Esophagus (tissue), 2 donors: ENCODE measurements at regions not wholly inside any gene's neighbourhood (a gene's known extent, or its start where the extent isn't known, plus 50 kb on each side); places are given as distances from the start of the nearest gene placed in this dataset.
A peak's percentile ranks its signal among the peaks of the same experiment; 100 is the strongest.
"Not testable (repeated sequence)": the region's sequence is repeated elsewhere in the genome, so short reads cannot be mapped to it uniquely, and the experiment has no call there.

ENCODE experiments used
- H3K27ac ChIP-seq, 2 donors: one replicate each; pipeline ENCODE4 v1.5.1; 2013; ENCODE audit warnings: low read depth in 2 of 2, mild to moderate bottlenecking in 2 of 2, inconsistent platforms in 1 of 2, low read length in 1 of 2, moderate library complexity in 1 of 2
- H3K27me3 ChIP-seq, 2 donors: one replicate each; pipeline ENCODE4 v1.6.1; 2013; ENCODE audit warnings: low read length in 2 of 2, control low read depth in 1 of 2, mild to moderate bottlenecking in 1 of 2; ENCODE audit not compliant: insufficient read depth in 2 of 2, control insufficient read depth in 1 of 2
- H3K36me3 ChIP-seq, 2 donors: one replicate each; pipeline ENCODE4 v1.6.1; 2013; ENCODE audit warnings: low read length in 1 of 2; ENCODE audit not compliant: control insufficient read depth in 2 of 2, insufficient read depth in 2 of 2
- H3K4me1 ChIP-seq, 2 donors: one replicate each; pipeline ENCODE4 v1.6.1; 2013; ENCODE audit warnings: low read length in 1 of 2; ENCODE audit not compliant: control insufficient read depth in 2 of 2, insufficient read depth in 2 of 2
- H3K4me3 ChIP-seq, 2 donors: one replicate each; pipeline ENCODE4 v1.5.1; 2013; ENCODE audit warnings: low read length in 2 of 2, mild to moderate bottlenecking in 2 of 2, low read depth in 1 of 2, moderate library complexity in 1 of 2
- H3K9me3 ChIP-seq, 2 donors: one replicate each; pipeline ENCODE4 v1.6.1; 2013; ENCODE audit warnings: mild to moderate bottlenecking in 2 of 2, low read depth in 1 of 2, low read length in 1 of 2, moderate library complexity in 1 of 2; ENCODE audit not compliant: control insufficient read depth in 2 of 2, insufficient read depth in 1 of 2
- WGBS, 2 donors: extraction: QIAGEN DNeasy Blood & Tissue Kit; methylation state at CpG; one replicate each; pipeline ENCODE4 v1.1.7; 2013; 5-methylcytosine and 5-hydroxymethylcytosine counted together
- donor health status: healthy with polysubstance abuse.
- donor health status: Bipolar disorder and iron deficiency.

DNA sequence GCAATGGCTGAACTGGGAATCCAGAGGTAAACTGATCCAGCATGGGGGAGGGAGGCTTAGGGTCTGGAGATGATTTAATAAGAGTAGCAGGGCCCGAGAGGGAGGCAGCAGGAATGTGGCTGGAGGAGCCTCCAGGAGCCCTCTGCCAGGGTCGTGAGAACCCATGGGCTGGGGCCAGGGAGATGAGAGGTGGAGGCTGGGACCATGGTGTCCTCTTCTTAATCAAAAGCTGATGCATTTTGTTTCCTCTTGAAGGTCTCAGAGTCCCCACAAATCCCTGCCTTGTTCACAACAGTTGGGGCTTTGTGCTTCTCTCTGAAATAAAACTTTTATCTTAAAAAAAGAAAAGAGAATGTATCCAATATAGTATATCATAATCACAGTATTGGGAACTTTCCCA is 123.7 kb upstream of the ZNF516 start:
- H3K9me3 ChIP-seq = no peaks in the 10 kb centered on the region
- H3K4me1 ChIP-seq = peaks cover 4 to 9% of the 10 kb centered on the region in 2 donors
- no peaks in the 10 kb centered on the region for H3K27me3 ChIP-seq
- H3K4me3 ChIP-seq = no peak overlapping the region
- H3K27ac ChIP-seq = no peak overlapping the region
- 64 to 65% methylated on average over 2 of the region's 2 CpGs for WGBS, 2 donors
- H3K36me3 ChIP-seq = no peaks in the 10 kb centered on the region

DNA sequence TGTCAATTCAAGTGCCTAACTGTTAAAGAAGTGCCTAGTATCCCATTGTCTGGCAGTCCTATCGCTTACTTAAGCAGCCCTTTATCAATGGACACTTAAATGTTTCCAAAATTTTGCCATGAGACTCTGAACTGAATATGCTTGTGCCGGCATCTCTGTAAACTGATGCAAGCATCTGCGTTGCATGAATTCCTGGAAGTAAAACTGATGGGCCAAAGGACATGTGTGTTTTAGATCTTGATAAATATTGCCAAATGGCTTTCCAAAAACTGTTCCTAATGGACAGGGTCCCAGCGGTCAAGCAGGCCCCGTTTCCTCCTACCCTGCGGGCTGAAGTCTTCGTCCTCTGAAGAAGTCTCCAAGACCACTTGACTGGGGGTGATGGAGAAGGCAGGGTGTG is 121.3 kb upstream of the ZNF516 start:
- WGBS, 2 donors = 90 to 91% methylated on average over 7 of the region's 7 CpGs
- H3K4me1 ChIP-seq = peaks cover 6 to 9% of the 10 kb centered on the region in 2 donors
- no peak overlapping the region for H3K27ac ChIP-seq
- no peaks in the 10 kb centered on the region for H3K36me3 ChIP-seq
- no peak overlapping the region for H3K4me3 ChIP-seq
- no peaks in the 10 kb centered on the region for H3K9me3 ChIP-seq
- H3K27me3 ChIP-seq = no peaks in the 10 kb centered on the region

DNA sequence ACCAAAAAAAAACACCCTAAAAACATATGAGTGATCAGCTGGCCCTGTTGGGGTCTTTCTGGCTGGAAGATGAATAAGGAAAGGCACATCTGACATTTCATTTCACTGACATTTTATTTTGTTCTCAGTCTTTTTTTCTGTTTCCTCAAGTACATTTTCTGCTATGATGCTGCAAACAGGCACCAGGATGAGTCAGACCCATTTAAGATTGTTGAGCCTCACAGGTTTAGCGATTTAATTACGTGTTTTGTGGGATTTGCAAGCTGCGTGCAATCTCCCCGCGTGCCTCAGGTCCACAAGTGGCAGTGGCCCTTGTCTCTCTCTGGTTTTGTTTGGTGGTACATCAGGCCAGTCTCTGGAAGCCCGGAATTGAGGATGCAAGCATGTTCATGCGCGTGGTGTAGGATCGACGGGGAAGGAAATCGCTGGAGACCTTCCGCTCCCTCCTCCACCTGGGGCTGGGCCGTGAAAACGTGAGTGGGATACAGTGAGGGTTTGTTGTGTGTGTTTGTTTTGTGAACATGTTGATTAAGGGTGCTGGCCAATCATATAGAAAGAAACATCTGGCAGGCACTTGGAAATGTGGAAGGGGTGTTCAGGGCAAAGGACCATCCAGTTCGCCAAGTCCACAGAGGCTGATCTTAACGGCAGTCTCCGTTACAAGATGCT is 120.2 kb upstream of the ZNF516 start:
- Histone ChIP-seq H3K27ac (no peak overlapping the region), H3K9me3 (no peaks in the 10 kb centered on the region), H3K27me3 (no peaks in the 10 kb centered on the region), H3K4me3 (no peak overlapping the region), H3K4me1 (peaks cover 3 to 8% of the 10 kb centered on the region in 2 donors), H3K36me3 (no peaks in the 10 kb centered on the region)
- 83 to 84% methylated on average over 17 of the region's 17 CpGs for WGBS, 2 donors

DNA sequence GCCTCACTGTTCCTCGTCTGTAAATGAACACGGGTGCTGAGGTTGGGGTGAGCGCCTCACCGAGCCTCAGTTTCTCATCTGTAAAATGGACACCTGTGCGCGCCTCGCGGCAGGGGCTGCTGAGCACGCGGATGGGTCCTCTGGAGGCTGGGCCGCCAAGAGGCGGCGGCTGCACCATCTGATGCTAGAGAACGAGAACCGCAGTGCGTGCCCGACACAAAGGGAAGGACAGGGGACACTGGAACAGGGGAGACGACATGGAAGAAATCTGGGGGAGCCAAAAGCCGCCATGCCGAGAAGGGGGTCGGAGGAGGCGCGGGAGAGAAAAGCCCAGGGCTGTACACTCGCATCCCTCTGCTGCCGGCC is 118.7 kb upstream of the ZNF516 start:
- Histone ChIP-seq H3K9me3 (no peaks in the 10 kb centered on the region), H3K4me3 (no peak overlapping the region), H3K4me1 (peaks cover 0 to 3% of the 10 kb centered on the region in 2 donors), H3K27ac (no peak overlapping the region), H3K27me3 (no peaks in the 10 kb centered on the region), H3K36me3 (no peaks in the 10 kb centered on the region)
- 94 to 95% methylated on average over 25 of the region's 25 CpGs for WGBS, 2 donors

- H3K4me1 ChIP-seq = peaks cover 0 to 3% of the 10 kb centered on the region in 2 donors
- H3K27me3 ChIP-seq = no peaks in the 10 kb centered on the region
- H3K9me3 ChIP-seq = no peaks in the 10 kb centered on the region
- H3K27ac ChIP-seq = no peak overlapping the region
- H3K4me3 ChIP-seq = no peak overlapping the region
- WGBS, 2 donors = 87 to 88% methylated on average over 16 of the region's 16 CpGs
- H3K36me3 ChIP-seq = no peaks in the 10 kb centered on the region
These were observed 118.2 kb upstream of the ZNF516 start for GRCh38 chr18:76613053-76613754.

DNA sequence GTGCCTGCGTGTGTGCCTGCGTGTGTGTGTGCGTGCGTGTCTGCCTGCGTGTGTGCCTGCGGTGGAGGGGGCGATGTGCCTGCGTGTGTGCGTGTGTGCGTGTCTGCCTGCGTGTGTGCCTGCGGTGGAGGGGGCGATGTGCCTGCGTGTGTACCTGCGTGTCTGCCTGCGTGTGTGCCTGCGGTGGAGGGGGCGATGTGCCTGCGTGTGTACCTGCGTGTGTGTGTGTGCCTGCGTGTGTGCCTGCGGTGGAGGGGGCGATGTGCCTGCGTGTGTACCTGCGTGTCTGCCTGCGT is 116.7 kb upstream of the ZNF516 start:
- WGBS, 2 donors = 93 to 95% methylated on average over 26 of the region's 26 CpGs
- H3K27ac ChIP-seq, H3K27me3 ChIP-seq, H3K36me3 ChIP-seq, H3K9me3 ChIP-seq, H3K4me3 ChIP-seq, H3K4me1 ChIP-seq: not testable (repeated sequence)

DNA sequence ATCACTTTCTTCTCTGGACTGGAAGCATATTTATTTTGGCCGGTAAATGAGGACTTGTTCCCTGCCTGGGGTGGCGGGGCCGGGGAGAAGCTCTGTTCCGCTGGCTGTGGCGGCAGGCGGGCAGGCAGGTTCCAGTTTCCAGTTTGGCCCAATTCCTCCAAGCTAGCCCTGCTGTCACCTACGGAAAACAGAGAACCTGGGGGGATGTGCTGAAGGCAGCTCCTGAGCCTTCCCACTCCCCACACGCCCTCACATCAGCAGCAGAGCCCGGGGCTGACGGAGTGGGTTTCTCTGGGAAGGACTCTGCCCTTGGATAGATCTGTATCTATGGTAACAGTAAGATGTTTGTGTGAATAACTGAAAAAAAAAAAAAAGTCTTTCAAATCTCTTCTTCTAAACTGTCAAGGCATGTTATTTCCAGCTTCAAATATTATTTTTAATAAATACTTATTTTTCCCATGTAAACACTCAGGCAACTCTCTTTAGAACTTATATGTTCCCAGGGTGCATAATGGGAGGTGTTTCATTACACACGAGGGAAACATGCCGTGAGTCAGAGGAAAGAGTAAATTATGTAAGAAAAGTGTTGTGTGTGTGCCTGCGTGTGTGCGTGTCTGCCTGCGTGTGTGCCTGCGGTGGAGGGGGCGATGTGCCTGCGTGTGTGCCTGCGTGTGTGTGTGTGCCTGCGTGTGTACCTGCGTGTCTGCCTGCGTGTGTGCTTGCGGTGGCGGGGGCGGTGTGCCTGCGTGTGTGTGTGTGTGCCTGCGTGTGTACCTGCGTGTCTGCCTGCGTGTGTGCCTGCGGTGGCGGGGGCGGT is 116.1 kb upstream of the ZNF516 start:
- Histone ChIP-seq H3K4me1 (peaks cover 0 to 3% of the 10 kb centered on the region in 2 donors), H3K27ac (no peak overlapping the region), H3K4me3 (peak overlapping the region; percentile 10 to 15), H3K36me3 (no peaks in the 10 kb centered on the region), H3K9me3 (no peaks in the 10 kb centered on the region), H3K27me3 (no peaks in the 10 kb centered on the region)
- 62 to 67% methylated on average over 32 of the region's 32 CpGs for WGBS, 2 donors

GRCh38 chr18:76610012-76610411 is 115.0 kb upstream of the ZNF516 start:
- 88 to 91% methylated on average over 4 of the region's 4 CpGs for WGBS, 2 donors
- H3K9me3 ChIP-seq = no peaks in the 10 kb centered on the region
- H3K4me3 ChIP-seq = no peak overlapping the region
- no peaks in the 10 kb centered on the region for H3K27me3 ChIP-seq
- no peak overlapping the region for H3K27ac ChIP-seq
- no peaks in the 10 kb centered on the region for H3K36me3 ChIP-seq
- peaks cover 0 to 3% of the 10 kb centered on the region in 2 donors for H3K4me1 ChIP-seq

- Histone ChIP-seq H3K27ac (no peak overlapping the region), H3K9me3 (no peaks in the 10 kb centered on the region), H3K4me3 (no peak overlapping the region), H3K27me3 (no peaks in the 10 kb centered on the region), H3K4me1 (no peaks in the 10 kb centered on the region), H3K36me3 (no peaks in the 10 kb centered on the region)
- 86 to 94% methylated on average over 5 of the region's 5 CpGs for WGBS, 2 donors
These were observed 110.4 kb upstream of the ZNF516 start for GRCh38 chr18:76605341-76605929.
